LNCAP (cell line): ENCODE measurements at regions not wholly inside any gene's neighbourhood (a gene's known extent, or its start where the extent isn't known, plus 50 kb on each side); places are given as distances from the start of the nearest gene placed in this dataset.

Source experiments
- TF ChIP-seq, protein P1 (sequence below): fragments of 450-650 bp; IDR thresholded peaks from 2 replicates; pipeline ENCODE4 v1.5.1; 2017; ENCODE audit warnings: mild to moderate bottlenecking

DNA sequence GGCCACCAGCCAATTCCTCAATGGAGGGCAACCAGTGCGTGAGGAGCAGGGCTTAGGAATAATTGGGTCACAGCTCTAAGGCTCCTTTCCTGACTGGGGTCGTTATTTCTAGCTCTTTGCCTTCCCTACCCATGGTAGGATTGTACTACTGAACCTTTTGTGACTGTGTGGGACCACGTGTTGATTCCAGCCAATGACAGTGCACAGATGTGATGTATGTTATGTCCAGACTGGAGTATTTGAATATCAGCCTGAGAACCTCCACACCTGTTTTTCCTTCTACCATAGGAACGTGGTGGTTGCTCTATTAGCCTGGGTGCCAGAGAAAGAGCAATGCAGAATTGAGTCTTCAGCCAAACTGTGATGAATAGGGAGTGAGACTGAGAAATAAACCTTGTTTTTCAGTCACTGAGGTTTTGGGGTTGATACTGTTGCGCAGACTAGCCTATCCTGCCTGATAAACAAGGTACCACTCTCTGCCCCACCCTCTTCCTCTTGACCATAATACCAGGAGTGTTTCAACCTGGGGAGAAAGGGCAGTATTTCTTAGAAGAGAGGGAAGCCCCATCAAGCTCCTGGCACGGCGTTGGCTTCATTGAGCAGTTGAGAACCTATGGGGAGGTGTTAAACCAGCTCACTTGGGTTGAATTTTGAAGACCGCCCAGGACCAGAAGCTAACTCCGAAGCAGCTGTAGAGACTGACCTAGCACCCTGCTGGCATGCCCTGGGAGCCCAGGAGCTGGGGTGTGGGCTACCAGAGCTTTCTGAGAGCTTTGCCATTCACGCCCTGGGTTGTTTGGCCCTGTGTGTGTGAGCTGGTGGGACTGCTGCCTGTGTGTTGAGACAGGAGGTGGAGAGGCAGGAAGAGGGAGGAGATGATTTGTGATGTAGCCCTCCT lies 105.5 kb upstream of the BACH2 start:
- TF ChIP-seq, protein P1, sequence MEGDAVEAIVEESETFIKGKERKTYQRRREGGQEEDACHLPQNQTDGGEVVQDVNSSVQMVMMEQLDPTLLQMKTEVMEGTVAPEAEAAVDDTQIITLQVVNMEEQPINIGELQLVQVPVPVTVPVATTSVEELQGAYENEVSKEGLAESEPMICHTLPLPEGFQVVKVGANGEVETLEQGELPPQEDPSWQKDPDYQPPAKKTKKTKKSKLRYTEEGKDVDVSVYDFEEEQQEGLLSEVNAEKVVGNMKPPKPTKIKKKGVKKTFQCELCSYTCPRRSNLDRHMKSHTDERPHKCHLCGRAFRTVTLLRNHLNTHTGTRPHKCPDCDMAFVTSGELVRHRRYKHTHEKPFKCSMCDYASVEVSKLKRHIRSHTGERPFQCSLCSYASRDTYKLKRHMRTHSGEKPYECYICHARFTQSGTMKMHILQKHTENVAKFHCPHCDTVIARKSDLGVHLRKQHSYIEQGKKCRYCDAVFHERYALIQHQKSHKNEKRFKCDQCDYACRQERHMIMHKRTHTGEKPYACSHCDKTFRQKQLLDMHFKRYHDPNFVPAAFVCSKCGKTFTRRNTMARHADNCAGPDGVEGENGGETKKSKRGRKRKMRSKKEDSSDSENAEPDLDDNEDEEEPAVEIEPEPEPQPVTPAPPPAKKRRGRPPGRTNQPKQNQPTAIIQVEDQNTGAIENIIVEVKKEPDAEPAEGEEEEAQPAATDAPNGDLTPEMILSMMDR: no peak

DNA sequence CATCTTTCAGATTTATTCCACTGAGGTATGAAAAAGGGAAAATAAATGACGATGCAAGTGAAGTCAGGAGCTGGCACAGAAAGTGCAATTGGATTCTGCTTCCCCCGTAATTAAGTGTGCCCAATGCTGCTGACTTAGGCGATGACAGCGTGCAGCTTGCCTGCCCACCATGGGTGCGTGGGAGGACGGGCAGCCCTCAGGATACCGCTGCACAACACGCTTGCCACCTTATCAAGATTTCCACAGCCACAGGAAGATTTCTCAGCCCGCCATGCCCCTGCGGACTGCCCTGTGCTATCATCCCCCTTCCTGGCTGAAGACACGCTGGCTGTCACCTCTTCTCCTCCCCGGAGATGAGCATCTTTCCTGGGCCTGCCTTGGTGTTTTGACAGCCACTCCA lies 103.3 kb upstream of the BACH2 start:
- TF ChIP-seq, protein P1: no peak

DNA sequence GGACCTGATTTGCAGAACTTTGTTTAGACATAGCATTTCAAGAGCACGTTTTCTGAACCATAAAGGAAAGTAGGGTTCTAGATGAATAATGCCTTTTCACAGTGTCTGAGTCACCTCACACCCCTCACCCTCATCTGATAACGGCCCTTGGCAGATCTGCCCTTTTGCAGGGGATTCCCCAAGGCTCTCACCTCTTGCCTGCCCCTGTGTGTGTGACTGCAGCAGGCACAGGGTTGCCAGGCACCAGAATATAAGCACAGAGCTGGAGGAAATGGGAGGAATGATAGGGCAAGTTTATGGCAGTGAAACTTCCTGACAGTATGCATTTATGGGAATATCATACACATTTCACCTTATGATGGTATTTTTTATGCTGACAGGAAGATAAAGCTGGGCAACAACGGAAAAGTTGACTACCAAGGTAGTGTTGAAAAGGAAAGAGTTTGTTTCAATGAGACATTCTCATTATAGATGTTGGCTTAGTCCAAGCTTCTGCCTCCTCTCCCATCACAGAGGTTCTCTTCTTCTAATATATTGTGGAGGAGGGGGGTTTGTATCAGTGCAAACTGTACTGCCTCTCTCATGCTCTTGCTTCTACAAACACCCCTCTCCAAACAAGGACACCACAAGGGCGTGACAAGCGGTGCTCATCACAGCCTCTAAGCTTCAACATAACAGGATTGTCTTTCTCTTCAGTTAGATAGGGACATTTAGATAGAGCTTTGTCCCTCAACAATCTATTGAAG lies 101.5 kb upstream of the BACH2 start:
- TF ChIP-seq, protein P1: no peak

DNA sequence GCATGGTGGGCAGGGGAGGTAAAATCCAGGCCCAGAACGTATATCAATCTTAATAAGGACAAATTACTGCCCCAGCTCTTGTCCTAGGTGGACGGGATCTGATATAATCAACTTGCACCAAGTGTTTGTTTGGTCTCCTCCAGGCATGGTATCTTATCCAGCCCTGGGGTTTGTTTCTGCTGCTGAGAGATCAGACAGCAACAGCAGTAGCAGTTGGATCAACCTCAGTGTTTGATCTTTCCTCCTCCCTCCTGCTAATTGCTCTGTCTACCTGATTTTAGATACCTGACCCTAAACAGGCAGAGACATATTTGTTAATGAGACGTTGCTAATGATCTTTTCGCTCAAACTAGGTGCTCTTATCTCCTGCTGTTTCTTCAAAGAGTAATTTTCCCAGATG lies 100.4 kb upstream of the BACH2 start:
- TF ChIP-seq, protein P1: no peak

DNA sequence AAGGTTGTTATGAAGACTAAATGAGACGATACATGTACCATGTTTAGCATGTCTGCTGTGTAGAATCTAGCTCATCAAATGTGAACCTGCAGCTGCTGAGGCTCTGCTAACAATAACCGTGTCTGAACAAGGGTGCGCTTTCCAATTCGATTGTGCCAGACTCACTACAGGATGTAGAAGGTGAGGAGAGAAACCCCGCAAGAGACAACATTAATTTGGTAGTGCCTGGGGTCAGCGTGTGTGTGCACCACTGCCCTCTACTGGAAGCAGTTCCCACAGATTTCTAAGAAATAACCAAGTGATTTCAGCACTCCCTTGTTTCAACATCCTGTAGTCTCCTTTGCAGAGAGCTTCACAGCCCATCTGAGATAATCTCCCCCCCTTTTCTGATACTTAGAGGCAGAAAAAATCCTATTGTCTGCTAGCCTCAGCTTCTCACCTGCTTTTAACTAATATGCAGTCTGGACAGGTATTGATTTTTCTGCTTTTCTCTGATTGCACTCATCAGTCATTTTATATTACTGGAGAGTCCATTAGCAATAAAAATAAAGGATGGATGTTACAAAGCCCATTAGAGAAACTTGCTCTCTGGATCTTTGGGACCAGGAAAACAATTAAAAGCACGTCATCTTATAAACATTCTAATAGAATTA lies 96.7 kb upstream of the BACH2 start:
- TF ChIP-seq, protein P1: peak; percentile 52

DNA sequence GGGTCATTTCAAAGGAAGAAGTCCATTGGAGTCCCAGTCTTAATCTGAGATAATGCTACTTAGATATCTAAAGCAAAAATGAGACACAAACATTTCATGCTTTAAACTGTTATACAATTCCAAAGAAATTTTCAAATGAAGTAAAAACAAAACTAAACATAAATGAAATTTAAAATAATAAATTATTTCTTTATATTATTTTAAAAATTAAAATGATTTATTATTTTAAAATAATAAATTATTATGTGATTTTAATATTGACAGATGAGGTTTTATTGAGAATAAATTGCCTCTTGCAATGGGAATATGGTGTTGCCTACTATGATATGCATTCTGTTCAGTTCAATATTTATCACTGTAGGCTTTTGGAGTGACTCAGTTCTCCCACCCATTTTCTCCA lies 93.7 kb upstream of the BACH2 start:
- TF ChIP-seq, protein P1: no peak

DNA sequence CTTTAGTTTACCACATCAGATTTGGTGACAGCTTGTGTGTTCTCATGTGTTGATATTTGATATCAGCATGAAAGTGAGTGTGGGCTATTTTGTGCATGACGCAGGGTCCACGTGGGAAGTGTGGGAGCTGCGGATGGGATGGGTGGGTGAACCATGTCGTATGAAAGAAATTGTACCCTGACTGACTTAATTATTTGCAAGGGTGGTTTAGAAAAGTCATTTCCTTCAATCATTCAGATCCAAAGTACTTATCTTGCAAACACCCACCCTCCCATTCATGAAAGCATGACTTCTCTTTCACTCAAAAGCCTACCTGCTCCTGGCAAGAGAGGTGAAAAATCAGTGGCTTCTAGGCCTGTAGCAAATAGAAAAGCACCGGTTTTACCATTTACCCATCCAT lies 91.8 kb upstream of the BACH2 start:
- TF ChIP-seq, protein P1: no peak
